Activated CD4-positive, alpha-beta memory T cell treated with anti-CD3 and anti-CD28 coated beads for 36 hours (primary cell): ENCODE measurements at regions not wholly inside any gene's neighbourhood (a gene's known extent, or its start where the extent isn't known, plus 50 kb on each side); places are given as distances from the start of the nearest gene placed in this dataset.

ENCODE experiments used
- CTCF ChIA-PET: fragments of 350-600 bp; sonication (Branson Sonifier 250); formaldehyde crosslinking; loops from one replicate; lab custom pipeline; 2021; ENCODE audit warnings: antibody characterized with exemption, inconsistent platforms; lab: Charles Lee
- POLR2A ChIA-PET: fragments of 350-600 bp; sonication (Branson Sonifier 250); formaldehyde crosslinking; loops from one replicate; lab custom pipeline; 2021; ENCODE audit warnings: antibody characterized with exemption; lab: Charles Lee
- DNase-seq: peaks from one replicate; pipeline ENCODE4 v3.0.0-alpha.2; 2020
- H3K27ac Mint-ChIP-seq: one replicate; pipeline ENCODE4 v1.8.0; 2021; ENCODE audit warnings: mixed read lengths
- H3K27me3 Mint-ChIP-seq: one replicate; pipeline ENCODE4 v1.8.0; 2021; ENCODE audit warnings: mixed read lengths
- H3K36me3 Mint-ChIP-seq: one replicate; pipeline ENCODE4 v1.8.0; 2021; ENCODE audit warnings: mixed read lengths
- H3K4me1 Mint-ChIP-seq: one replicate; pipeline ENCODE4 v1.8.0; 2021; ENCODE audit warnings: low read depth, mixed read lengths
- H3K4me3 Mint-ChIP-seq: one replicate; pipeline ENCODE4 v1.8.0; 2021; ENCODE audit warnings: mild to moderate bottlenecking, mixed read lengths
- H3K9me3 Mint-ChIP-seq: one replicate; pipeline ENCODE4 v1.8.0; 2021; ENCODE audit warnings: mixed read lengths
- intact Hi-C: fragments of 100-400 bp; cut with micrococcal nuclease; formaldehyde crosslinking; loops from one replicate; pipeline ENCODE4 v1.15.1; 2023

GRCh38 chr13:55705526-55705925 lies 1435.2 kb upstream of the PRR20A start:
- no peak overlapping the region for H3K4me3 Mint-ChIP-seq
- H3K27me3 Mint-ChIP-seq = no peaks in the 10 kb centered on the region
- POLR2A ChIA-PET = no interaction called here
- H3K4me1 Mint-ChIP-seq = no peaks in the 10 kb centered on the region
- no peak for DNase-seq
- H3K27ac Mint-ChIP-seq = no peak overlapping the region
- H3K36me3 Mint-ChIP-seq = no peaks in the 10 kb centered on the region
- CTCF ChIA-PET = no interaction called here
- intact Hi-C loops = no loop called here
- peaks cover 3% of the 10 kb centered on the region for H3K9me3 Mint-ChIP-seq

GRCh38 chr13:55705971-55706370 lies 1434.7 kb upstream of the PRR20A start:
- Mint-ChIP-seq H3K4me1 (no peaks in the 10 kb centered on the region), H3K4me3 (no peak overlapping the region), H3K9me3 (peaks cover 3% of the 10 kb centered on the region), H3K36me3 (no peaks in the 10 kb centered on the region), H3K27ac (no peak overlapping the region), H3K27me3 (no peaks in the 10 kb centered on the region)
- intact Hi-C loops = no loop called here
- no peak for DNase-seq
- POLR2A ChIA-PET = no interaction called here
- CTCF ChIA-PET = no interaction called here

GRCh38 chr13:55714120-55714519 lies 1426.6 kb upstream of the PRR20A start:
- no peaks in the 10 kb centered on the region for H3K4me1 Mint-ChIP-seq

GRCh38 chr13:55727683-55728082 lies 1413.0 kb upstream of the PRR20A start:
- Mint-ChIP-seq H3K36me3 (no peaks in the 10 kb centered on the region), H3K9me3 (peaks cover 12% of the 10 kb centered on the region), H3K4me3 (no peak overlapping the region), H3K27me3 (no peaks in the 10 kb centered on the region), H3K4me1 (no peaks in the 10 kb centered on the region), H3K27ac (no peak overlapping the region)
- intact Hi-C loops = no loop called here
- CTCF ChIA-PET = no interaction called here
- DNase-seq = no peak
- POLR2A ChIA-PET = no interaction called here

More at GRCh38 chr13:55714120-55714519, 1426.6 kb upstream of the PRR20A start:
- Mint-ChIP-seq H3K9me3 (peaks cover 23% of the 10 kb centered on the region), H3K27ac (no peak overlapping the region), H3K27me3 (no peaks in the 10 kb centered on the region), H3K4me3 (no peak overlapping the region), H3K36me3 (no peaks in the 10 kb centered on the region)
- ChIA-PET CTCF (no interaction called here), POLR2A (no interaction called here)
- intact Hi-C loops = no loop called here
- DNase-seq = no peak

- POLR2A ChIA-PET = no interaction called here
- H3K27me3 Mint-ChIP-seq = no peaks in the 10 kb centered on the region
- peaks cover 12% of the 10 kb centered on the region for H3K9me3 Mint-ChIP-seq
Measured at GRCh38 chr13:55728247-55728646, 1412.5 kb upstream of the PRR20A start.

GRCh38 chr13:55745828-55746227 lies 1394.9 kb upstream of the PRR20A start:
- ChIA-PET CTCF (no interaction called here), POLR2A (no interaction called here)
- H3K36me3 Mint-ChIP-seq = no peaks in the 10 kb centered on the region
- intact Hi-C loops = no loop called here
- H3K27me3 Mint-ChIP-seq = no peaks in the 10 kb centered on the region
- H3K27ac Mint-ChIP-seq = no peak overlapping the region
- peaks cover 20% of the 10 kb centered on the region for H3K9me3 Mint-ChIP-seq
- no peaks in the 10 kb centered on the region for H3K4me1 Mint-ChIP-seq
- no peak overlapping the region for H3K4me3 Mint-ChIP-seq
- no peak for DNase-seq

More at GRCh38 chr13:55728247-55728646, 1412.5 kb upstream of the PRR20A start:
- H3K27ac Mint-ChIP-seq = no peak overlapping the region
- H3K4me3 Mint-ChIP-seq = no peak overlapping the region
- no peaks in the 10 kb centered on the region for H3K4me1 Mint-ChIP-seq
- no peaks in the 10 kb centered on the region for H3K36me3 Mint-ChIP-seq
- no peak for DNase-seq
- CTCF ChIA-PET = no interaction called here
- intact Hi-C loops = no loop called here

GRCh38 chr13:55761986-55762385 lies 1378.7 kb upstream of the PRR20A start:
- Mint-ChIP-seq H3K36me3 (no peaks in the 10 kb centered on the region), H3K27me3 (no peaks in the 10 kb centered on the region), H3K4me3 (no peak overlapping the region), H3K9me3 (peaks cover 9% of the 10 kb centered on the region), H3K27ac (no peak overlapping the region), H3K4me1 (no peaks in the 10 kb centered on the region)
- intact Hi-C loops = no loop called here
- ChIA-PET POLR2A (no interaction called here), CTCF (no interaction called here)
- no peak for DNase-seq

- H3K4me1 Mint-ChIP-seq = no peaks in the 10 kb centered on the region
- POLR2A ChIA-PET = no interaction called here
- intact Hi-C loops = no loop called here
- peaks cover 6% of the 10 kb centered on the region for H3K9me3 Mint-ChIP-seq
- no peak overlapping the region for H3K27ac Mint-ChIP-seq
- no peaks in the 10 kb centered on the region for H3K27me3 Mint-ChIP-seq
- no peak overlapping the region for H3K4me3 Mint-ChIP-seq
- no peaks in the 10 kb centered on the region for H3K36me3 Mint-ChIP-seq
- DNase-seq = no peak
- CTCF ChIA-PET = no interaction called here
Measured at GRCh38 chr13:55777612-55778011, 1363.1 kb upstream of the PRR20A start.

GRCh38 chr13:55783841-55784240 lies 1356.9 kb upstream of the PRR20A start:
- intact Hi-C loops = no loop called here

GRCh38 chr13:55788548-55788947 lies 1352.2 kb upstream of the PRR20A start:
- peaks cover 15% of the 10 kb centered on the region for H3K9me3 Mint-ChIP-seq
- DNase-seq = no peak
- intact Hi-C loops = no loop called here
- ChIA-PET POLR2A (no interaction called here), CTCF (no interaction called here)
- no peak overlapping the region for H3K4me3 Mint-ChIP-seq
- H3K36me3 Mint-ChIP-seq = no peaks in the 10 kb centered on the region
- H3K27ac Mint-ChIP-seq = no peak overlapping the region
- no peaks in the 10 kb centered on the region for H3K27me3 Mint-ChIP-seq
- H3K4me1 Mint-ChIP-seq = no peaks in the 10 kb centered on the region

More at GRCh38 chr13:55783841-55784240, 1356.9 kb upstream of the PRR20A start:
- Mint-ChIP-seq H3K9me3 (peaks cover 16% of the 10 kb centered on the region), H3K27me3 (no peaks in the 10 kb centered on the region), H3K4me1 (no peaks in the 10 kb centered on the region), H3K36me3 (no peaks in the 10 kb centered on the region), H3K27ac (no peak overlapping the region), H3K4me3 (no peak overlapping the region)
- DNase-seq = no peak
- ChIA-PET POLR2A (no interaction called here), CTCF (interaction anchor here (0.6 kb wide), 1 partner anchor 1149 kb away, joined by 4 read pairs; no protein-coding TSS in a partner anchor)

GRCh38 chr13:55792544-55793193 lies 1348.0 kb upstream of the PRR20A start:
- ChIA-PET POLR2A (no interaction called here), CTCF (no interaction called here)
- Mint-ChIP-seq H3K27me3 (no peaks in the 10 kb centered on the region), H3K4me3 (no peak overlapping the region), H3K9me3 (peaks cover 14% of the 10 kb centered on the region), H3K27ac (no peak overlapping the region), H3K4me1 (no peaks in the 10 kb centered on the region), H3K36me3 (no peaks in the 10 kb centered on the region)
- no peak for DNase-seq
- intact Hi-C loops = no loop called here

GRCh38 chr13:55815458-55816033 lies 1325.2 kb upstream of the PRR20A start:
- DNase-seq = no peak
- peaks cover 12% of the 10 kb centered on the region for H3K9me3 Mint-ChIP-seq
- H3K36me3 Mint-ChIP-seq = no peaks in the 10 kb centered on the region
- no peaks in the 10 kb centered on the region for H3K4me1 Mint-ChIP-seq
- H3K27ac Mint-ChIP-seq = no peak overlapping the region
- H3K27me3 Mint-ChIP-seq = no peaks in the 10 kb centered on the region
- no peak overlapping the region for H3K4me3 Mint-ChIP-seq
- intact Hi-C loops = no loop called here
- ChIA-PET POLR2A (no interaction called here), CTCF (no interaction called here)

- Mint-ChIP-seq H3K4me3 (no peak overlapping the region), H3K9me3 (peaks cover 12% of the 10 kb centered on the region), H3K27ac (no peak overlapping the region), H3K4me1 (no peaks in the 10 kb centered on the region), H3K36me3 (no peaks in the 10 kb centered on the region), H3K27me3 (no peaks in the 10 kb centered on the region)
- DNase-seq = no peak
- intact Hi-C loops = no loop called here
- ChIA-PET POLR2A (no interaction called here), CTCF (no interaction called here)
Measured at GRCh38 chr13:55816976-55817601, 1323.6 kb upstream of the PRR20A start.
